ENCODE measurements at regions not wholly inside any gene's neighbourhood (a gene's known extent, or its start where the extent isn't known, plus 50 kb on each side); places are given as distances from the start of the nearest gene placed in this dataset.
"Not testable (repeated sequence)": the region's sequence is repeated elsewhere in the genome, so short reads cannot be mapped to it uniquely, and the experiment has no call there.

DNA sequence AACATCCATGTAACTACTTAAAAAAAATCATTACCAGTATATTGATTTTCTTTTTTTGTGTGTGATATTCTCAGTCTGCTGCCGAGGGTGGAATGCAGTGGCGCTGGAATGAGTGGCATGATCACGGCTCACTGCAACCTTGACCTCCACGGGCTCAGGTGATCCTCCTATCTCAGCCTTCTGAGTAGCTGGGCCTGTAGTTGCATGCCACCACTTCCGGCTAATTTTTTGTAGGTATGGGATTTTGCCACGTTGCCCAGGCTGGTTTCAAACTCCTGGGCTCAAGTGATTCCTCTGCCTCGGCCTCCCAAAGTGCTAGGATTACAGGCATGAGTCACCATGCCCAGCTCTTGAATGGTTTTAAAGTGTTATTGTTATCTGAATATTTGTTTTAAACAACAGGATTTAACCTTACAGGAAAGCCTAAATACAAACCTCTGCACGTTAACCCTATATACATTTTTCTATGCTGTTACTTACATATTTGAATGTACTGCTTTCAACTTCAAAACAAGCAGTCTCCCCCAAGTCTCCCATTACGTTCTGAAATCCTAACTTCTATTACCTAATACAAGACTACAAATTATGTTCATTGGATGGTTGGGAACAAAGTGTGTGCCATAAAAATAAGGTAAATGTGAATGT is 61.7 kb downstream of the KPNA2 start:
- in situ Hi-C loops (cut with HindIII; ENCODE audit: low sequenced_read_pairs): no loop called here
- DNase-seq (ENCODE audit: low spot score): no peak

DNA sequence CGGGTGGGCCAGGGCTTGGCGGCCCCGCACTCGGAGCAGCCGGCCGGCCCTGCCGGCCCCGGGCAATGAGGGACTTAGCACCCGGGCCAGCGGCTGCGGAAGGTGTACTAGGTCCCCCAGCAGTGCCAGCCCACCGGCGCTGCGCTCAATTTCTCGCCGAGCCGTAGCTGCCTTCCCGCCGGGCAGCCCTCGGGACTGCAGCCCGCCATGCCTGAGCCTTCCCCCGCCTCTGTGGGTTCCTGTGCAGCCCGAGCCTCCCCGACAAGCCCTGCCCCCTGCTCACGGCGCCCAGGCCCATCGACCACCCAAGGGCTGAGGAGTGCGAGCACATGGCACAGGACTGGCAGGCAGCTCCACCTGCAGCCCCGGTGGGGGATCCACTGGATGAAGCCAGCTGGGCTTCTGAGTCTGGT is 63.8 kb downstream of the KPNA2 start:
- in situ Hi-C loops (cut with HindIII; ENCODE audit: low sequenced_read_pairs); DNase-seq (ENCODE audit: low spot score): not testable (repeated sequence)

DNA sequence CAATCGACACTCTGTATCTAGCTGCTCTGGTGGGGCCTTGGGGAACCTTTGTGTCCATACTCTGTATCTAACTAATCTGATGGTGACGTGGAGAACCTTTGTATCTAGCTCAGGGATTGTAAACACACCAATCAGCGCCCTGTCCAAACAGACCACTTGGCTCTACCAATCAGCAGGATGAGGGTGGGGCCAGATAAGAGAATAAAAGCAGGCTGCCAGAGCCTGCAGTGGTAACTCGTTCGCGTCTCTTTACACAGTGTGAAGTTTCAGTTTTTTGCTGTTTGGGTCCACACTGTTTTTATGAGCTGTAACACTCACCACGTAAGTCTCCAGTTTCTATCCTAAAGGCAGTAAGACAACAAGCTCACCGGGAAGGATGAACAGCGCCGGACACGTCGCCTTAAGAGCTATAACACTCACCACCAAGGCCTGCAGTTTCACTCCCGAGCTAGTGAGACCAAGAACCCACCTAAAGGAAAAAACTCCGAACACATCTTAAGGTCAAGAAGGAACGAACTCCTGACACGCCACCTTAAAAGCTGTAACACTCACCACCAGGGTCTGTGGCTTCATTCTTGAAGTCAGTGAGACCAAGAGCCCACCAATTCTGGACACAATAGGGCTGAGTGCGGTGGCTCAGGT is 64.6 kb downstream of the KPNA2 start:
- no peak for DNase-seq (ENCODE audit: low spot score)
- in situ Hi-C loops (cut with HindIII; ENCODE audit: low sequenced_read_pairs): no loop called here

DNA sequence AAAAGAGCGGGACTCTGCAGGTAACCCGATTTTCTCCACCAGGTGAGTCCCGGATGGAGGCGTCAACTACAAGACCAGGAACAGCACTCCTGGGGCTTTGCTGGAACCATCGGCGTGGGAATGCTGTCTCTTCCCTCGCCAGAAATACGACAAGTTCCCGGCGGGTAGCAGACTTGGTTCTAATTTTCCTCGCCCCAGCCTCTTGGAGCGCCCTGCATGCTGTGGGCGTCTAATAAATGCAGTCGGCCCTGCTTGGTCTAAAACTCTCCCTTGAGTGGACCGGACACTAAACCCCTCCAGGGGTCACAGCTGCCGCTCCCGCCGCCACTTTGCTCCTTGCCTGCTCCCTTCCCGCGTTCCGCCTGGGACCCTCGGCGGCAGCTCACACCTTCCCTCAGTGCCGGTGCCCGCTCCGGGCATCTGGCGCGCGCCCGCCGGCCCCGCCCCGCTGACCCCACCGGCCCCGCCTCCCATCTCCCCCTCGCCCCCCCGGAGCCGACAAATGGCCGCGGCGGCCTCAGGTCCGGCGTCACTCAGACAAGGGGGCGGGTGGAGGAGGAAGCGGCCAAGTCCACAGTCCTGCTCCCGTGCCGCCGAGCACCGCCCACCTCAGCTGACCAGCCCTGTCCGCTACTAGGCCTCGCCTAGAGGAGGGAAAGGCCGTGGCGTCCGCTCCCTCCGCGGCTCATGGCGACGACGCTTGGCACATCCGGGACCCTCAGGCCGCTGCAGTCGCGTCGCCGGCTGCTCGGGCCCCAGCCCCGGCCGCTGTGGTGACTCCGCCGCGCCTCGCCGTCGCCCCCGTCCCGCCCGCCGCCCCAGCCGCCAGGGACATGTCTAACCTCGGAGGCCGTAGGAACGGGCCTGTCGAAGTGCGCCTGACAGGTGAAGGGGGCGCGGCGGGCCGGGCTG is 65.8 kb downstream of the KPNA2 start:
- DNase-seq (ENCODE audit: low spot score): peak; percentile 95
- in situ Hi-C loops (cut with HindIII; ENCODE audit: low sequenced_read_pairs): no loop called here

DNA sequence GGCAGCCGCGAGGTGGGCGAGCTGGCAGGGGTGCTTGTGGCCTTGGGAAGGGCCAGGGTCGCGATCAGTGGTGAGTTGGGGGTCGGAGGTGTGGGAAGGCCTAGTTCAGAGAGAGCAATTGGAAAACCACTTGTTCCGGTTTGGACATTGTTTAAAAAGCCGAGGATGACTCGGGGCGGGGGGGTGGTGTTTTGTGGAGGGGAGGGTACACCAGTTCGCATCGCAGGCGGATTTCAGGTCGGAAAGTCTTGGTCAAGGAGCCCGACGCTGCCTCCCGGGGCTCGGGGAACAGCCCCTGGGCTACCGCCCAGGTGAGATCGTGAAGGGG is 66.4 kb downstream of the KPNA2 start:
- peak; percentile 31 for DNase-seq (ENCODE audit: low spot score)
- in situ Hi-C loops (cut with HindIII; ENCODE audit: low sequenced_read_pairs): no loop called here

DNA sequence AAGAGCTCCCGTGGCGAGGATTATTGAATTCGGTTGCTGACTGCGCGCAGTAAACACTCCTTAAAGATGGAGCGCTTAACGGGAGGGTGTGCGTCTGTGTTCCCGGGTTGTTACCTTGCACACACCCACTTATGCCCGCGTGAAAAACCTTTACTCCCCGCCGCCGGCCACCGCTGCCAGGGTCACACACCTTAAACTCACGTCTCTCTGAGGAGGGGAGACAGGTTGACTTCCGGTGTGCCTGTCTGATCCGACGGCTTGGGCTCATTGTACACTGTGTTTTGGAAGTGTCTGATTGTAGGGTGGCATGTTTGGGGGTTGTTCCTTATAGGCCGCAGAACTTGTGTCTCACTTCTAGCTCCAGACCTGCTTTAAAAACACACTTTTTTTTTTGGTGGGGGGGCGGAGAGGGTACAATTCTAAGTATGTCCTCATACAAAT is 66.8 kb downstream of the KPNA2 start:
- in situ Hi-C loops (cut with HindIII; ENCODE audit: low sequenced_read_pairs): no loop called here
- peak; percentile 36 for DNase-seq (ENCODE audit: low spot score)

DNA sequence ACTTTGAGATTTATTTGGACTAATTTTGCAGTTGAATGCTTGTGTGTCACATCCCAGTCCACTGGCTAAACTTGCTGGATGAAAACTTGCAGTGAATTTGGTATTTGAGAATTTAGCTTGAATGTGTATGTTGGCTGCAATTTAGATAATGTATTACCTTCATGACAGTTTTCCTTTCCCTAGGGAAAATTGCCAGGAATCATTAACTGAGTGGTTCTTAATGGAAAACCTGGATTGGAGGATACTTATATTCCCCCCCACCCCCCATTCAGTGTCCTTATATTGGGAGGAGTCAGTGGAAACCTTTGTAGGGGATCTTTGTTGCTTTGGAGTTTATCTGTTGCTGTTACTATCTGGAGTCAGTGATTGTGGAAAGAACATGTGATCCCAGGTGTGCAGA is 67.6 kb downstream of the KPNA2 start:
- DNase-seq (ENCODE audit: low spot score): peak; percentile 16
- in situ Hi-C loops (cut with HindIII; ENCODE audit: low sequenced_read_pairs): no loop called here

DNA sequence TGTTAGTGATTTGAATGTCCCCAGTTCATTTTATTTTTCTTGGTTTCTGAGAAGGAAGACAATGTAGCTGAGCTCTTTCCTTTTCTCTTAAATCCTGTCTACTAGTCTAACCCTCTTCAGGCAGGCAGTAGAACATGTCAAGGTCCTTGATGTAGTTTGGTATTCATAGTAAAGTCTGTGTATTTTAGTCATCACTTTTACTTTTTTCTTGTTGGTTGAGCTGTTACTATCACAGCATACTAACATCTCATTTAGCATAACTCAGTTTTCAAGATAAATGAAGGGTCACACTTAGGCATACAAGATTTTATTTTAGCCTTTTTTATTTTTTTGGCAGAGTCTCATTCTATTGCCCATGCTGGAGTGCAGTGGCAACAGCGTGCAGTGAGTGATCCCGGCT is 70.5 kb downstream of the KPNA2 start:
- in situ Hi-C loops (cut with HindIII; ENCODE audit: low sequenced_read_pairs): no loop called here
- DNase-seq (ENCODE audit: low spot score): no peak

DNA sequence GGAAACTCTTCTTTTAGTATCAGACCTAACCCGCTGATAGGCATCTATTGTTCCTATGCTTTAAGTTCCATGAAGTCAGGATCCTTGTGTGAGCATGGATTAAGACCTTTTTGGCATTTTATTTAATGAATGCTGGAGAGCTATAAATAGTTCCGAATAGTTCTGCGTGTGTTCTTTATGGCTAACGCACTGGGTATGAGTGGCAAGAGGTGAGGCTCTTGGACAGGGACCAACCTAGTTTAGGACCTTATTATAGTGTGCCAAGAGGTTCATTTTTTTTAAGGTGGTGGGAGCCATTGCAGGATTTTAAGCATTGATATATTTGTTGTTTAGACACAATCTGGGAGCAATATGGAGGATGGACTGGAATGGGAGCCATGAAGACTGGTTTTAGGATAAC is 71.8 kb downstream of the KPNA2 start:
- no peak for DNase-seq (ENCODE audit: low spot score)
- in situ Hi-C loops (cut with HindIII; ENCODE audit: low sequenced_read_pairs): no loop called here

DNA sequence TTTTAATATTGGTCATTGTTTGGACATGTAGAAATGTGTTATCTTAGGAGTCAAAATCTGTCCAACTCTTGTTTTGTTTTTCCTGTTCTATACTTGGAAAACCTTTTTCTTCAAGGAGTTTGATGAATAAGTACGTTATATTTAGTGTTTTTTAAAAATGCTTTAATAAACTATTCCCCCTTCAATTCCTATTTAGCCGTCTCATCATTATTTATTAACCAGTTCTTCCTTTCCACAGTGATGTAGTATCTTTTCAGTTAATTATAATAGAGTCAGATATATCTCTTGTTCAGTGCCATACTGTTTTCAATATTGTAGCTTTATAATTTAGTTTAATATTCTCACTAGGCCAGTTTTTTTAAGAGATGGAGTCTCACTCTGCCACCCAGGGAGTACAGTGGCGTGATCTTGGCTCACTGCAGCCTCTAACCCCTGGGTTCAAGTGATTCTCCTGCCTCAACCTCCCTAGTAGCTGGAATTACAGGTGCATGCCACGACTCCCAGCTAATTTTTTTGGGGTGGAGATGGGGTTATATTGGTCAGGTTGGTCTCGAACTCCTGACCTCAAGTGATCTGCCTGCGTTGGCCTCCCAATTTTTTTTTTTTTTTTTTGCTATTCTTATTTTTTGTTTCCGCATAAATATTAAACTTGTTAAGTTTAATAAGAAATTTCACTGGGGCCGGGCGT is 72.9 kb downstream of the KPNA2 start:
- DNase-seq (ENCODE audit: low spot score): no peak

DNA sequence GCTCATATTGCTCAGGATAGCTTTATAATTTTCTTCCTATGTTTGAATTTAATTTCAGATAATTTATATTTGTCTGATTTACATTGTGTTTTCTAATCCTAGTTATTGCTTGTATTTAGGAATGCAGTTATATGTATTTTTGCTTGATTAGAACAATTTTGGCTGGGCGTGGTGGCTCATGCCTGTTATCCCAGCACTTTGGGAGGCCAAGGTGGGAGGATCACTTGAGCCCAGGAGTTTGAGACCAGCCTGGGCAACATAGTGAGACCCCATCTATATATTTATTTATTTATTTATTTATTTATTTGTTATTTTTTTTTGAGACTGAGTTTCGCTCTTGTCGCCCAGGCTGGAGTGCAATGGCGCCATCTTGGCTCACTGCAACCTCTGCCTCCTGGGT is 73.9 kb downstream of the KPNA2 start:
- DNase-seq (ENCODE audit: low spot score); in situ Hi-C loops (cut with HindIII; ENCODE audit: low sequenced_read_pairs): not testable (repeated sequence)

More for the DNA sequence above, 72.9 kb downstream of the KPNA2 start:
- in situ Hi-C loops (cut with HindIII; ENCODE audit: low sequenced_read_pairs): no loop called here

DNA sequence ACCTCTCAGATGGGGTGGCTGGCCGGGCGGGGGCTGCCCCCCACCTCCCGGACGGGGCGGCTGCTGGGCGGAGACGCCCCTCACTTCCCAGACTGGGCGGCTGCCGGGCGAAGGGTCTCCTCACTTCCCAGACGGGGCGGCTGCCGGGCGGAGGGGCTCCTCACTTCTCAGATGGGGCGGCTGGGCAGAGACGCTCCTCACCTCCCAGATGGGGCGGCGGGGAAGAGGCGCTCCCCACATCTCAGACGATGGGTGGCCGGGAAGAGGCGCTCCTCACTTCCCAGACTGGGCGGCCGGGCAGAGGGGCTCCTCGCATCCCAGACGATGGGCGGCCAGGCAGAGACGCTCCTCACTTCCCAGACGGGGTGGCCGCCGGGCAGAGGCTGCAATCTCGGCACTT is 80.7 kb downstream of the KPNA2 start:
- DNase-seq (ENCODE audit: low spot score); in situ Hi-C loops (cut with HindIII; ENCODE audit: low sequenced_read_pairs): not testable (repeated sequence)

DNA sequence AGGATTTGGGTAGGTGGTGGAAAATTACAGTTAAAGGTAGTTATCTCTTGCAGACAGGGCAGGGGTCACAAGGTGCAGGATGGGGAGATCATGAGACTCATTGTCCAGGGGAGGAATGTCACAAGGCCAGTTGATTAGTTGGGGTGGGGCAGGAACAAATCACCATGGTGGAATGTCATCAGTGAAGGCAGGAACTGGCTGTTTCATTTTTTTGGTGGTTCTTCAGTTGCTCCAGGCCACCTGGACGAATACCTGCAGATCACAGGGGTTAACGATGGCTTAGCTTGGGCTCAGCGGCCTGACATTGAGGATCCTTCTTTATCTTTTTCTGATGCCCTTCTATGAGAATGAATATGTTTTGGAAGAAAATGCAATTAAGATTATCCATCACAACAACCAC is 87.1 kb downstream of the KPNA2 start:
- DNase-seq (ENCODE audit: low spot score): no peak
- in situ Hi-C loops (cut with HindIII; ENCODE audit: low sequenced_read_pairs): no loop called here

DNA sequence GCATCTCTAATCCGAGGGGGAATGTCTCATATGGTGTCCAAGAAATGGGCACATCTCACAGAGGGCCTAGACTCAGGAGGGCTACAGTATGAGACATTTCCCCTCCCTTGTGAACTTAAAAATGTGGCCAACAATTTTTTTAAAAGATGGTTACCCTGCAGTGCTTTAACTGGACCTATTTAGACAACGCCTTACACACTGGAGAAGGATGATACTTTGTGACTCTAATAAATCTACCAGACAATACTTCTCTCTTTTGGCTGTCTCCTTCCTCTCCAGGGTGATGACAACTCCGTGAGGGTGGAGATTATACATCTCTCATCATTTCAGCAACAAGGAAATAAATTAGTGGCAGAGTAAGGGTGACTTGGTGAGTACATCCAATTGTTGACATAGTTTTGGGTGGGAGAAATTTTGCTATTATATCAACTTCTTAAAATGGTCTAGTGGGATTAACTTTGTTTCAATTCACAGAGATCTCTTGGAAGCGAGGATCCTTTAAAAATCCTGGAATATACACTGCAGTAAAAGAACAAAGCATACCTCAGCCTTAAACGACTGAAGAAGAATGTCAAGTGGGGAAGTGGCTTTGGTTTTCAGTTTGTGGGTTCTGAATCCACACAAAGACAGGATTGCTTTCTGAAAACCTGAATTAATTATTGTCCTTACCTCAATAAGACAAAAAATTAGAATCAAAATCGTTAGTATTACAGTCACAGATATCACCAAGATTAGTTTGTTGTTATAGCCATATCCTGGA is 89.8 kb downstream of the KPNA2 start:
- DNase-seq (ENCODE audit: low spot score): no peak

DNA sequence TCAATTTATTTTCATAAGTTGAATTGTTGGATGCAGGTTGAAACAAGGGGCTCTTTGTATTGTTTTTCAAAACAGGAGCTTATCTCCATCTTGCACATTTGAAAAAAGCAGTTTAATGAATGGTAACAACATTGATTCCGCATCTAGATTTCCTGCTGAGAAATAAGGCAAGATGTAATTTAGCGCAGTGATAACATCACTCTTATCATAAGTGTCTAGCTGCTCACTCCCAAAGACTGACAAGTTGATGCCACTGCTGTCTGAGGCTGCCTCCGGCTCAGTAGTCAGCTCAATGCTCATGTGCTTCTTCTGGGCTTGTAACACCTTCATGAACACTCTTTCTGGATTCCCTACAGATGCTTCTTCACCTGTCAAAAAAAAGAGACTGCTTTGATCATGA is 92.4 kb downstream of the KPNA2 start:
- no peak for DNase-seq (ENCODE audit: low spot score)
- in situ Hi-C loops (cut with HindIII; ENCODE audit: low sequenced_read_pairs): no loop called here

More for the DNA sequence above, 89.8 kb downstream of the KPNA2 start:
- in situ Hi-C loops (cut with HindIII; ENCODE audit: low sequenced_read_pairs): no loop called here

DNA sequence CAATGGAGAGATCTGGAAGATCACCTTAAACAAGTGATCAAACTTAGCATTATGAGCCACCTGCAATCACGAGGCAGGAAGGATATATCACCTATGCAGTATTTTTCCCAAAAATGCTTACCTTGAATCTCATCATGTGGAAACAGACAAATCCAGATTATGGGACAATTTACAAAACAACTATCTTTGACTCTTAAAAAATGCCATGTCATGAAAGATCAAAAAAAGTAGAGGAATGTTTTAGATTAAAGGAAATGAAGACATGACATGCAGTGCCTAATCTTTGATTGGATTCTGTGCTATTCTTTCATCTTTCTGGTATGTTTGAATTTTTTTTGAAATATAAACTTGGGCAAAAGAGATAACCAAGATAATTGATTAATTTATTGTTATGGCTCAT is 95.9 kb downstream of the KPNA2 start:
- in situ Hi-C loops (cut with HindIII; ENCODE audit: low sequenced_read_pairs): no loop called here
- DNase-seq (ENCODE audit: low spot score): no peak

DNA sequence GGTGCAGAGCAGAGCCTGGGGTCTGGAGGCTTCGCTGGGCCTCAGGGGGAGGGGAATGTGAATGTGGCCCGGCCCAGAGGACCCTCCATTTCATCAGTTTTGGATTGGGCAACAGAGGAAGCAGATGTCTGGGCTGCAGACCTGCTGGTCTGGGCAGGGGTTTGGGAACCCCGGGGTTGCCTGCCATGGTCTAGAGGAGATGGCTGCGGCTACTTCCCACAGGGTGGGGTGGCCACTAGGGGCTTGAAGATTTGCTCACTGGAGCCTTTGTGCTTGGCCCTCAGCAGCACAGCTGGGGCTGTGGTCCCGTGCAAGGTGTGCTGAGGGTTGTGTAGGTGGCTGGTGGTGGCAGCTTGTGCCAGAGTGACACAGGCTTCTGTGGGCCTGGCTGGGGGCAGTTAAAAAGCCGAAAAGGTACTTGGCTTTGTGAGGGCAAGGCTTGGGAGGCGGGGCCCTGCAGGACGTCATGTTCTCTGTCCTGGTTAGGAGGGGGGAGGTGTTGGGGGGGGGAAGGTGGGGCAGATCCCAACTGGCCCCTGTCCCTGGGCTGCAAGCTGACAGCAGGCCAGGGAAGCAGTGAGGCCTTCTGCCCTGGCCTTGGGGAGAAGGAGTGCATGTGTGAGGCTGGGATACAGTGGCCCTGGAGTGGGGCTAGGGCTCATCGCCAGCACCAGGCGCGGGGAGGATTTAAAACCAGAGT is 98.0 kb downstream of the KPNA2 start:
- in situ Hi-C loops (cut with HindIII; ENCODE audit: low sequenced_read_pairs): no loop called here
- peak; percentile 17 for DNase-seq (ENCODE audit: low spot score)

DNA sequence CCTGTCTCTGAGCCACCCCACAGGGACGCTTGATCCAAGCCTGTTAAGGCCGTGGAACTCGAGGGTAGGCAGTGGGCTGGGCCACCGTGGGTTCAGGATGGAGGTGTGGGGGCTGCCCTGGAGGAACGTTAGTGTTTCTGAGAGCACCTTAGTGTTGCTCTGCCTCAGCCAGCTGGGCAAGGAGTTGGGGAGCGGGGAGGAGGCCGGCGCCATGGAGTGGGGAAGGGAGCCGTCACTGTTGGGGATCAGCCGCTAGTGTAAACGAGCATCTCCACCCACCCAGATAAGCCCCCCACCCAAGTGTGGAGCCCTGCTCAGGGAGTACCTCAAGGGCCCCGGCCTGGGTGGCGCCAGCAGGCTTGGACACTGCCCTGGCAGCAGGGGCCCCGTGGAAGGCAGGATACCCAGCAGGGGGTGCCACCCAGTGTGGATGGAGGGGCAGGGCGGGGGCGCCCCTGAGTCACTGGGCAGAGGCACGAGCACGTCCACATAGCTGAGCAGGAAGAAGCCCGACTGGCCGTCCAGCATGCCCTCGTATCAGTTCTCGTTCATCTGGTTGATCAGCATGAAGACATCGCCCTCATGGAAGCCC is 98.6 kb downstream of the KPNA2 start:
- in situ Hi-C loops (cut with HindIII; ENCODE audit: low sequenced_read_pairs): no loop called here

More for the DNA sequence above, 98.6 kb downstream of the KPNA2 start:
- no peak for DNase-seq (ENCODE audit: low spot score)
